ENCODE measurements at regions not wholly inside any gene's neighbourhood (a gene's known extent, or its start where the extent isn't known, plus 50 kb on each side); places are given as distances from the start of the nearest gene placed in this dataset.

- no peak for DNase-seq (ENCODE audit: low read depth in 1 of 2, low spot score in 1 of 2)
- Histone ChIP-seq H3K27ac (replicated peaks) (no peak overlapping the region), H3K4me3 (replicated peaks; ENCODE audit: insufficient read depth, low read length) (no peak overlapping the region), H3K27me3 (ENCODE audit: insufficient read depth, poor library complexity, severe bottlenecking) (no peaks in the 10 kb centered on the region)
- TF ChIP-seq SPI1 (IDR thresholded peaks at IDR 0.05; ENCODE audit: borderline replicate concordance, low read depth) (no peak), POLR2AphosphoS5 (IDR thresholded peaks at IDR 0.05; ENCODE audit: low read depth) (no peak), REST (IDR thresholded peaks at IDR 0.05; ENCODE audit: insufficient replicate concordance, low read depth) (no peak), GABPA (IDR thresholded peaks at IDR 0.05; ENCODE audit: low read depth) (no peak), CTCF (IDR thresholded peaks at IDR 0.05; ENCODE audit: insufficient read depth, low read length) (no peak)
These were observed 400.2 kb downstream of the GJA1 start for GRCh38 chr6:121835662-121836061.

GRCh38 chr6:121837545-121838229 lies 402.2 kb downstream of the GJA1 start:
- no peak overlapping the region for H3K4me3 ChIP-seq (replicated peaks; ENCODE audit: insufficient read depth, low read length)
- no peak for DNase-seq (ENCODE audit: low read depth in 1 of 2, low spot score in 1 of 2)
- H3K27me3 ChIP-seq (ENCODE audit: insufficient read depth, poor library complexity, severe bottlenecking) = no peaks in the 10 kb centered on the region
- TF ChIP-seq SPI1 (IDR thresholded peaks at IDR 0.05; ENCODE audit: borderline replicate concordance, low read depth) (no peak), GABPA (IDR thresholded peaks at IDR 0.05; ENCODE audit: low read depth) (no peak), CTCF (IDR thresholded peaks at IDR 0.05; ENCODE audit: insufficient read depth, low read length) (no peak), POLR2AphosphoS5 (IDR thresholded peaks at IDR 0.05; ENCODE audit: low read depth) (no peak)
- H3K27ac ChIP-seq (replicated peaks) = no peak overlapping the region

- no peak for TF ChIP-seq REST (IDR thresholded peaks at IDR 0.05; ENCODE audit: insufficient replicate concordance, low read depth)
- TF ChIP-seq GABPA (IDR thresholded peaks at IDR 0.05; ENCODE audit: low read depth) = no peak
- Histone ChIP-seq H3K27ac (replicated peaks) (no peak overlapping the region), H3K27me3 (ENCODE audit: insufficient read depth, poor library complexity, severe bottlenecking) (no peaks in the 10 kb centered on the region), H3K4me3 (replicated peaks; ENCODE audit: insufficient read depth, low read length) (no peak overlapping the region)
- DNase-seq (ENCODE audit: low read depth in 1 of 2, low spot score in 1 of 2) = no peak
These were observed 403.4 kb downstream of the GJA1 start for GRCh38 chr6:121838842-121839241.

GRCh38 chr6:121839896-121840295 lies 404.4 kb downstream of the GJA1 start:
- Histone ChIP-seq H3K27me3 (ENCODE audit: insufficient read depth, poor library complexity, severe bottlenecking) (no peaks in the 10 kb centered on the region), H3K4me3 (replicated peaks; ENCODE audit: insufficient read depth, low read length) (no peak overlapping the region), H3K27ac (replicated peaks) (no peak overlapping the region)
- TF ChIP-seq CTCF (IDR thresholded peaks at IDR 0.05; ENCODE audit: insufficient read depth, low read length) (no peak), POLR2AphosphoS5 (IDR thresholded peaks at IDR 0.05; ENCODE audit: low read depth) (no peak), GABPA (IDR thresholded peaks at IDR 0.05; ENCODE audit: low read depth) (no peak), REST (IDR thresholded peaks at IDR 0.05; ENCODE audit: insufficient replicate concordance, low read depth) (no peak), SPI1 (IDR thresholded peaks at IDR 0.05; ENCODE audit: borderline replicate concordance, low read depth) (no peak)
- DNase-seq (ENCODE audit: low read depth in 1 of 2, low spot score in 1 of 2) = no peak
